Right lobe of liver (tissue), 6 donors: ENCODE measurements at regions not wholly inside any gene's neighbourhood (a gene's known extent, or its start where the extent isn't known, plus 50 kb on each side); places are given as distances from the start of the nearest gene placed in this dataset.

Source experiments
- ATAC-seq, 4 donors: fragments of 200-7000 bp; cut with Tn5 transposase; one replicate each; pipeline ENCODE4 v1.9.1; 2020; ENCODE audit warnings: mild to moderate bottlenecking in 4 of 4, moderate library complexity in 4 of 4
- DNase-seq, 3 donors: peaks; one replicate each; pipeline ENCODE4 v3.0.0-alpha.2; 2020
- H3K27ac ChIP-seq, 3 donors: fragments of 200-600 bp; one replicate each; pipeline ENCODE4 v1.8.0; 2022
- H3K27me3 ChIP-seq, 2 donors: fragments of 200-600 bp; one replicate each; pipeline ENCODE4 v1.8.0; 2022
- H3K36me3 ChIP-seq, 4 donors: fragments of 200-600 bp; sonication (generic) in 1 of 4; one replicate each; pipeline versions ENCODE4 v1.5.1 to v1.8.0; 2017 to 2022; ENCODE audit warnings: control low read depth in 1 of 4
- H3K4me1 ChIP-seq, 4 donors: fragments of 200-600 bp; sonication (generic) in 1 of 4; one replicate each; pipeline versions ENCODE4 v1.5.1 to v1.8.0; 2017 to 2022; ENCODE audit warnings: control low read depth in 1 of 4
- H3K4me3 ChIP-seq, 3 donors: fragments of 200-600 bp; one replicate each; pipeline ENCODE4 v1.8.0; 2022
- H3K9me3 ChIP-seq, 4 donors: fragments of 200-600 bp; sonication (generic) in 1 of 4; one replicate each; pipeline versions ENCODE4 v1.5.1 to v1.8.0; 2017 to 2022; ENCODE audit warnings: control low read depth in 1 of 4
- POLR2A ChIP-seq: fragments of 450-650 bp; IDR thresholded peaks from one replicate; pipeline ENCODE4 v1.6.1; 2017; ENCODE audit warnings: antibody characterized with exemption, mild to moderate bottlenecking
- WGBS: methylation state at CpG from one replicate; pipeline ENCODE4 v1.1.6; 2018; ENCODE audit warnings: low coverage, low lambda C conversion rate; ENCODE audit not compliant: insufficient coverage; ENCODE audit errors: missing lambda C conversion rate; 5-methylcytosine and 5-hydroxymethylcytosine counted together
- intact Hi-C, 2 donors: fragments of 100-400 bp; cut with DNase I; formaldehyde crosslinking; loops; one replicate each; pipeline versions ENCODE4 v1.11.2 to v1.14.1; 2022
- TF ChIP-seq, protein P1 (sequence below), 4 donors: fragments of 200-600 bp in 3 of 4; fragments of 450-650 bp in 1 of 4; IDR thresholded peaks; one replicate each; pipeline versions ENCODE4 v1.5.1 to v1.8.0; 2016 to 2022; ENCODE audit warnings: antibody characterized with exemption in 4 of 4, mild to moderate bottlenecking in 2 of 4
- donor health status: DM: no; HTN: yes; CAD: no.
- donor health status: DM: no; HTN: no; CAD: no.
- donor health status: DM: no; HTN: no; CAD: no.
- donor health status: DM: no; HTN: yes; CAD: no.
- donor health status: DM: no; HTN: yes; CAD: no.

DNA sequence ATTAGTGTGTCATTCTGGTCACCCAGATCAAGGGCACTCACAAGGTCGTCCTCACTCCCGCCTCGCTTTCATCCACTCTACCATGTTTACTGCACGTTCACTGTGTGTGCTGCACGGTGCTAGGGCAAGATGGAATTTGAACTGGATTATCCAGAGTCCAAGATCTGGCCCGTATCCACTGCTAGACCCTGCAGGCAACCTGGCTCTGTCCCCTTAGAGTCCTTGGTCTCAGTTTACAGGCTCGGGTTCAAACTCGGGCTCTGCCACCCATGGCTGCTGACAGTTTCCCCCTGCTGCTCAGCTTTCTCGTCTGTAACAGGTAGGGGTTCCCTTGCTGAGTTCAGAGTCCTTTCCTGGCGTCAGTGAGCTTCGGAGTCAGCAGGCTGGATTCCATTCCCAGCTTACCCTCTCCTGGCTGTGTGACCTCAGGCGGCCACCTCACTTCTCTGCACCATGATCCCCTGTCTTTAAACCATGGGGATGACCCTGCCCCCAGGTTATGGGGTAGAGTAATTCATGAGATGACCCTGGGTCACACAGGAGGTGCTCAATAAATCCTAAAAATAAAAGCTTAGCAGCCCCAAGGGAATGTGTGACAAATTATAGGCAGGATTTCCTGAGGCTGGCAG is 79.6 kb upstream of the SLC6A6 start:
- no peak for ATAC-seq
- DNase-seq = no peak
- no peaks in the 10 kb centered on the region for H3K36me3 ChIP-seq
- H3K27me3 ChIP-seq = no peaks in the 10 kb centered on the region
- no peaks in the 10 kb centered on the region for H3K9me3 ChIP-seq
- TF ChIP-seq, protein P1, sequence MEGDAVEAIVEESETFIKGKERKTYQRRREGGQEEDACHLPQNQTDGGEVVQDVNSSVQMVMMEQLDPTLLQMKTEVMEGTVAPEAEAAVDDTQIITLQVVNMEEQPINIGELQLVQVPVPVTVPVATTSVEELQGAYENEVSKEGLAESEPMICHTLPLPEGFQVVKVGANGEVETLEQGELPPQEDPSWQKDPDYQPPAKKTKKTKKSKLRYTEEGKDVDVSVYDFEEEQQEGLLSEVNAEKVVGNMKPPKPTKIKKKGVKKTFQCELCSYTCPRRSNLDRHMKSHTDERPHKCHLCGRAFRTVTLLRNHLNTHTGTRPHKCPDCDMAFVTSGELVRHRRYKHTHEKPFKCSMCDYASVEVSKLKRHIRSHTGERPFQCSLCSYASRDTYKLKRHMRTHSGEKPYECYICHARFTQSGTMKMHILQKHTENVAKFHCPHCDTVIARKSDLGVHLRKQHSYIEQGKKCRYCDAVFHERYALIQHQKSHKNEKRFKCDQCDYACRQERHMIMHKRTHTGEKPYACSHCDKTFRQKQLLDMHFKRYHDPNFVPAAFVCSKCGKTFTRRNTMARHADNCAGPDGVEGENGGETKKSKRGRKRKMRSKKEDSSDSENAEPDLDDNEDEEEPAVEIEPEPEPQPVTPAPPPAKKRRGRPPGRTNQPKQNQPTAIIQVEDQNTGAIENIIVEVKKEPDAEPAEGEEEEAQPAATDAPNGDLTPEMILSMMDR (IDR thresholded peaks at IDR 0.05) = no peak
- no peak for TF ChIP-seq POLR2A
- H3K4me3 ChIP-seq = no peak overlapping the region
- intact Hi-C loops = no loop called here
- no peaks in the 10 kb centered on the region for H3K4me1 ChIP-seq
- no peak overlapping the region for H3K27ac ChIP-seq
- 33% methylated on average over 4 of the region's 12 CpGs for WGBS

DNA sequence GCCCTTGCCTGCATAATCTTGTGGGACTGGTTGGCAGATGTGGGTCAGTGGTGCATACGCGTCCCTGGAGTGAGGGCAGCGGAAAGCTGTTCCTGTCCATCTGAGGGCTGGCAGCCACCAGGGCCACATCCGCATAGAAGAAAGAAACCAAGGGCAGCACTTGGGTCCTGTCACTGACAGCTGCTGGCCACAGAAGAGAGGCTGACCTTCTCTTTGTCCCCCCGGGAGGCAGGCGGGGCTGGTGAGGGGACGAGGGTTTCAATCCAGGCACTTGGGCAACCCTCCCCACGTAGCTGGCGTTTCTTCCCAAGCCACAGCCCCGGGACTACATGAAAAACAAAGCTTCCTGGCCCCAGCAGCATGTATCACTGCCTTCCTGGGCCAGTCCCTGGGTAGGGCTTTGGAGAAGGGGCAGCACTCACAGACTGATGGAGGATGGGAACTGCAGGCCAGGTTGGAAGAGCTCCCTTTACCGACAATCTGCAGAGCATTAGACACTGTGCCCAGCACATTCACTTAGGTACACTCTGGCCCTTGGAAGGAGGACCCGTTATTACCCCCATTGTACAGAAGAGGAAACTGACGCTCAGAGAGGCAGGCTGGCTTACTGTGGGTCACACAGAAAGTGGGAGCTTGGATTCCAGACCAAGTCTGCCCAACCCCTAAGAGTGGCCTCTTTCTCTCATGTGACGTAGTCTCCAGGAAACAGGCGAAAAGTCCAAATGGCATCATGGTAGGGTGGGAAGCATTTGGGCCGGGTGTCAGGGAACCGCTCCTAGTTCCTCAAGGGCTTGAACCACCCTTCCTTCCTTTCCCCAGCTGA is 78.8 kb upstream of the SLC6A6 start:
- no peak for DNase-seq
- H3K4me3 ChIP-seq = no peak overlapping the region
- H3K27ac ChIP-seq = no peak overlapping the region
- intact Hi-C loops = no loop called here
- no peak for ATAC-seq
- H3K27me3 ChIP-seq = no peaks in the 10 kb centered on the region
- no peaks in the 10 kb centered on the region for H3K9me3 ChIP-seq
- 70% methylated on average over 4 of the region's 17 CpGs for WGBS
- TF ChIP-seq, protein P1 (IDR thresholded peaks at IDR 0.05) = no peak
- TF ChIP-seq POLR2A = no peak
- no peaks in the 10 kb centered on the region for H3K36me3 ChIP-seq
- H3K4me1 ChIP-seq = no peaks in the 10 kb centered on the region

DNA sequence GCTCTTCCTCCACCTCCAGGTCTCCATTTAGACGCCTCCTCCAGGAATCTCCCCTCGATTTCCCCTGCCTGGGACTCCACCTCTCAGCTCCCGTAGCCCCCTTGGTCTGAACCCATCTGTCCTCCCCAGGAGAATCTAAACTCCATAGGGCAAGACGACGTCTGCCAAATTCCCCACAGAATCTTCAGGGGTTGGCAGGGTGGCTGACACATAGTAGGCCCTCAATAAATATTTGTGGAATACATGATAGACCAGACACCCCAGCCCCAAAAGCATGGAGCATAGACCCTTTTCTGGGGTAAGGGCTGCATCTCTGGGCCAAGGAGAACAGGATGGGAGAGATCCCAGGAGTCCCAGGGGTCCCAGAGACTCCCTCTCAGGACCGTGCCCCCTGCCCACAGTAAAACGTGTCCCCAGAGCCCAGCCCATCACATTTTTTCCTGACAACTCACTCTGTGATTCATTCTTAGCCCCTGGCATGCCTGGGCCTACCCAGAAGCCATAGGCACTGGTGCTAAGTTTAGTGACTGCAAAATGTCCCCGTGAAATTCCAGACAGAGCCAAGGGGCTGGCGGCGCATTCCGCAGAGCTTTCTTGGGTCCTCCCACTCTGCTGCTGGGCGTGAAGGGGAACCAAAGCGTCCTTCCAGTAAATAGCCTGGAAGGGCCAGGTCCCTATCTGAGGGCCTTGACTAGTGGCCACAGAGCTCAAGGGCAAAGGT is 78.0 kb upstream of the SLC6A6 start:
- intact Hi-C loops = no loop called here
- DNase-seq (no peak), ATAC-seq (no peak)
- no peaks in the 10 kb centered on the region for H3K27me3 ChIP-seq
- H3K36me3 ChIP-seq = no peaks in the 10 kb centered on the region
- WGBS = 79% methylated on average over 5 of the region's 13 CpGs
- no peaks in the 10 kb centered on the region for H3K4me1 ChIP-seq
- TF ChIP-seq POLR2A = no peak
- TF ChIP-seq, protein P1 (IDR thresholded peaks at IDR 0.05) = no peak
- no peak overlapping the region for H3K27ac ChIP-seq
- H3K9me3 ChIP-seq = no peaks in the 10 kb centered on the region
- H3K4me3 ChIP-seq = no peak overlapping the region

DNA sequence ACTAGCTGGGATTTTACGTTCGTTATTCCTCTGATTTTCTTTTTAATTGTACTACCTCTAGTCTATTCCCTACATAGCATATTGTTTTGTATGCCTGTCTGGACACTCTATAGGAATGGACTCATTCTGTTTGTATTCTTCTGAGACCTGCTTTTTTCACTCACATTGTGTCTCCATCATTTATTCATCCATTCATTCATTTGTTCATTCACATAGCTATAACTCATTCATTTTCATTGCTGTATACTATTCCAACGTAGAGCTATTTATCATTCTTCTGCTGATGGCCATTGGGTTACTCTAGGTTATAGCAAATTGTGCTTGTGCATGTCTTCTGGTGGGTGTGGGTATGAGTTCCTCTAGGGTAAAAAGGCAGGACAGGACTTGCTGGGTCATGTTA is 74.0 kb upstream of the SLC6A6 start:
- H3K36me3 ChIP-seq = no peaks in the 10 kb centered on the region
- no peaks in the 10 kb centered on the region for H3K9me3 ChIP-seq
- DNase-seq (no peak), ATAC-seq (no peak)
- no peaks in the 10 kb centered on the region for H3K4me1 ChIP-seq
- WGBS = 76% methylated on average over 3 of the region's 3 CpGs
- intact Hi-C loops = no loop called here
- H3K27ac ChIP-seq = no peak overlapping the region
- H3K27me3 ChIP-seq = no peaks in the 10 kb centered on the region
- TF ChIP-seq POLR2A = no peak
- no peak overlapping the region for H3K4me3 ChIP-seq
